ENCODE measurements at regions not wholly inside any gene's neighbourhood (a gene's known extent, or its start where the extent isn't known, plus 50 kb on each side); places are given as distances from the start of the nearest gene placed in this dataset.

- TF ChIP-seq, protein P1, sequence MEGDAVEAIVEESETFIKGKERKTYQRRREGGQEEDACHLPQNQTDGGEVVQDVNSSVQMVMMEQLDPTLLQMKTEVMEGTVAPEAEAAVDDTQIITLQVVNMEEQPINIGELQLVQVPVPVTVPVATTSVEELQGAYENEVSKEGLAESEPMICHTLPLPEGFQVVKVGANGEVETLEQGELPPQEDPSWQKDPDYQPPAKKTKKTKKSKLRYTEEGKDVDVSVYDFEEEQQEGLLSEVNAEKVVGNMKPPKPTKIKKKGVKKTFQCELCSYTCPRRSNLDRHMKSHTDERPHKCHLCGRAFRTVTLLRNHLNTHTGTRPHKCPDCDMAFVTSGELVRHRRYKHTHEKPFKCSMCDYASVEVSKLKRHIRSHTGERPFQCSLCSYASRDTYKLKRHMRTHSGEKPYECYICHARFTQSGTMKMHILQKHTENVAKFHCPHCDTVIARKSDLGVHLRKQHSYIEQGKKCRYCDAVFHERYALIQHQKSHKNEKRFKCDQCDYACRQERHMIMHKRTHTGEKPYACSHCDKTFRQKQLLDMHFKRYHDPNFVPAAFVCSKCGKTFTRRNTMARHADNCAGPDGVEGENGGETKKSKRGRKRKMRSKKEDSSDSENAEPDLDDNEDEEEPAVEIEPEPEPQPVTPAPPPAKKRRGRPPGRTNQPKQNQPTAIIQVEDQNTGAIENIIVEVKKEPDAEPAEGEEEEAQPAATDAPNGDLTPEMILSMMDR (IDR thresholded peaks at IDR 0.05), result no peak
- TF ChIP-seq POLR2AphosphoS5 (IDR thresholded peaks at IDR 0.05) (no peak), EP300 (IDR thresholded peaks at IDR 0.05; ENCODE audit: low read depth) (no peak)
- Histone ChIP-seq H3K36me3 (no peaks in the 10 kb centered on the region), H3K27ac (no peak overlapping the region), H3K9me3 (no peaks in the 10 kb centered on the region), H3K27me3 (no peaks in the 10 kb centered on the region), H3K4me1 (no peaks in the 10 kb centered on the region), H3K4me3 (no peak overlapping the region)
- no peak for DNase-seq
- intact Hi-C loops (cut with DNase I; ENCODE audit: low total_unique reads) (no loop called here), in situ Hi-C loops (cut with MboI; ENCODE audit: low pct_ligation_motif_present in 1 of 4, low pct_unique_long_range_greater_than_20kb in 1 of 4, low sequenced_read_pairs in 3 of 4) (no loop called here)
- 66 to 80% methylated on average over 1 to 12 of the region's 12 CpGs for WGBS, 2 donors (ENCODE audit: low coverage in 1 of 2)
These were observed 59.2 kb downstream of the PABIR2 start for GRCh38 chrX:134737721-134738369.

DNA sequence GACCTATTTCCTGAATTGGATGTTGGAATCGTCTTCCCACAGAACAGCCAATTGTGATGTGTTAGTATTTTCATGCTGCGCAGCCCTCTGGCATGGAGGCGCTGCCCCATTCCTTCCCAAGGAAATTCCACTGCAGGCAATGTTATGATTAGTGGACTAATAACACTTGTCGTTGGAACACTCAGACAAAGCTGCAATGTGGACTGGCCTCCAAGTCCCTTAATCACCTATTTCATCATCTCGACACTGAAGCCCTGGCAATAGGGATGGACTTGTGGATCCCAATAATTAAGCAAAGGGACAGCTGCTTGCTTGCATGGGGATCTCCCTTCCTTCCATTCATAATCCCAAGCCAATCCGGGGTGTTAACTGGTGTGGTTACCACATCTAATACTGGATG, 59.9 kb downstream of the PABIR2 start:
- Histone ChIP-seq H3K27ac (no peak overlapping the region), H3K9me3 (no peaks in the 10 kb centered on the region), H3K36me3 (no peaks in the 10 kb centered on the region), H3K4me3 (no peak overlapping the region), H3K27me3 (no peaks in the 10 kb centered on the region), H3K4me1 (no peaks in the 10 kb centered on the region)
- WGBS, 2 donors (ENCODE audit: low coverage in 1 of 2), result 58% methylated on average over 6 of the region's 6 CpGs; no CpG with 5 or more reads in 1 of the 2 donors
- TF ChIP-seq, protein P1 (IDR thresholded peaks at IDR 0.05), result no peak
- TF ChIP-seq POLR2AphosphoS5 (IDR thresholded peaks at IDR 0.05), result peak in 1 of 3 donors; percentile 37
- no peak for TF ChIP-seq EP300 (IDR thresholded peaks at IDR 0.05; ENCODE audit: low read depth)
- no peak for TF ChIP-seq POLR2A (IDR thresholded peaks at IDR 0.05)
- in situ Hi-C loops (cut with MboI; ENCODE audit: low pct_ligation_motif_present in 1 of 4, low pct_unique_long_range_greater_than_20kb in 1 of 4, low sequenced_read_pairs in 3 of 4), result no loop called here
- intact Hi-C loops (cut with DNase I; ENCODE audit: low total_unique reads), result no loop called here
- DNase-seq, result no peak

- intact Hi-C loops (cut with DNase I; ENCODE audit: low total_unique reads) (no loop called here), in situ Hi-C loops (cut with MboI; ENCODE audit: low pct_ligation_motif_present in 1 of 4, low pct_unique_long_range_greater_than_20kb in 1 of 4, low sequenced_read_pairs in 3 of 4) (no loop called here)
- no peak for TF ChIP-seq EP300 (IDR thresholded peaks at IDR 0.05; ENCODE audit: low read depth)
- TF ChIP-seq, protein P1 (IDR thresholded peaks at IDR 0.05), result no peak
- Histone ChIP-seq H3K4me1 (no peaks in the 10 kb centered on the region), H3K27me3 (no peaks in the 10 kb centered on the region), H3K36me3 (no peaks in the 10 kb centered on the region), H3K9me3 (no peaks in the 10 kb centered on the region), H3K4me3 (no peak overlapping the region), H3K27ac (no peak overlapping the region)
- no peak for DNase-seq
- WGBS, 2 donors (ENCODE audit: low coverage in 1 of 2), result 81% methylated on average over 7 of the region's 7 CpGs; no CpG with 5 or more reads in 1 of the 2 donors
These were observed 60.6 kb downstream of the PABIR2 start for GRCh38 chrX:134736356-134736755.

- TF ChIP-seq POLR2AphosphoS5 (IDR thresholded peaks at IDR 0.05) (no peak), POLR2A (IDR thresholded peaks at IDR 0.05) (no peak), EP300 (IDR thresholded peaks at IDR 0.05; ENCODE audit: low read depth) (no peak)
- TF ChIP-seq, protein P1 (IDR thresholded peaks at IDR 0.05), result no peak
- H3K36me3 ChIP-seq, result no peaks in the 10 kb centered on the region
- in situ Hi-C loops (cut with MboI; ENCODE audit: low pct_ligation_motif_present in 1 of 4, low pct_unique_long_range_greater_than_20kb in 1 of 4, low sequenced_read_pairs in 3 of 4), result no loop called here
- H3K9me3 ChIP-seq, result no peaks in the 10 kb centered on the region
- no peak overlapping the region for H3K4me3 ChIP-seq
- no peaks in the 10 kb centered on the region for H3K27me3 ChIP-seq
- DNase-seq, result no peak
- no peak overlapping the region for H3K27ac ChIP-seq
- no peaks in the 10 kb centered on the region for H3K4me1 ChIP-seq
- 79% methylated on average over 2 of the region's 2 CpGs; no CpG with 5 or more reads in 1 of the 2 donors for WGBS, 2 donors (ENCODE audit: low coverage in 1 of 2)
- intact Hi-C loops (cut with DNase I; ENCODE audit: low total_unique reads), result no loop called here
These were observed 62.0 kb downstream of the PABIR2 start for GRCh38 chrX:134735015-134735414.
